Tibial nerve (tissue), 4 donors: ENCODE measurements at regions not wholly inside any gene's neighbourhood (a gene's known extent, or its start where the extent isn't known, plus 50 kb on each side); places are given as distances from the start of the nearest gene placed in this dataset.

ENCODE experiments used
- EP300 ChIP-seq, 2 donors: sonication (generic); formaldehyde crosslinking; IDR thresholded peaks; one replicate each; pipeline ENCODE4 v1.6.1; 2017; ENCODE audit warnings: antibody characterized with exemption in 2 of 2, mild to moderate bottlenecking in 1 of 2
- POLR2A ChIP-seq, 2 donors: fragments of 450-650 bp; IDR thresholded peaks; one replicate each; pipeline ENCODE4 v1.6.1; 2017; ENCODE audit warnings: antibody characterized with exemption in 2 of 2, mild to moderate bottlenecking in 2 of 2, moderate library complexity in 2 of 2
- TF ChIP-seq, protein P1 (sequence below), 5 experiments: fragments of 200-600 bp in 3 of 5; fragments of 450-650 bp in 2 of 5; sonication (generic) in 3 of 5; IDR thresholded peaks; one replicate each; pipeline ENCODE4 v1.5.1; 2016 to 2019; ENCODE audit warnings: antibody characterized with exemption in 5 of 5, mild to moderate bottlenecking in 3 of 5, moderate library complexity in 2 of 5

DNA sequence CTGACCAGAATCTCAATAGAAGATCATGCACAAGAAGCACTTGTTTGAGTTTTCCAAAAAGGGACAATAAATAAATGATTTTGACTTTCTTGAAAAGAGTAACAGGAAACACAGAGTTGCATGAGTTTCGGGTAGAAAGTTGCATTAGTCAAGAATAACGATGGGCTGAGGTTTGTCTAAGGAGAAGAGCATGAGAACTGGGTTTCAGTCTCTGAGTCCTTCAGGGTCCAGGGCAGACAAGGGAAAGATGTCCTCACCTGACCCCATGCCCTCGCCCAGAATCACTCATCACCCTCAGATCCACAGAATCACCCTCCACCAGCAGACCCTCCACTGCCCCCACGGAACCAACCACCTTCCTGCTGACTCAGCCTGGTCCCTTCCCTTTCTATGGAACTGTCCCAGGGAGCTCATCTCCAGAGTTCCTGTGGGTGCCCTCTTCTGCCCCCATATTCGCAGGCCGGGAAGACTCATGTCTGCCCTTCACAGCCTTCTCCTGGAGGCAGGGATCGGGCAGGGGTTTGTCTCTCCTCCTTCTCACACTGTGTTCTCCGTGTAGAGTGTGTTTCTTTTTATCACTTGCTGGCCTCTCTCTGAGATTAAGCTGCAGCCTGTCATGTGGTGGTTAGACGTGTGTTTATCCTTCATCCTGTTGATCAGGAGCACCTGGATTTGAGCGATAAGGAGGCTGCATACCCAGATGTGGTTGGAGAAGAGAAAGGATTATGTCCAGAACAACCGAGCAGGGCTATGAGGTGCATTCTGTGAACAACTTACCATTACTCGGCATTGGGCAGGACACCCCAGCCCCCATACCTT lies 442.6 kb downstream of the MAT2B start:
- TF ChIP-seq POLR2A (IDR thresholded peaks at IDR 0.05) (no peak), EP300 (IDR thresholded peaks at IDR 0.05) (no peak)
- TF ChIP-seq, protein P1, sequence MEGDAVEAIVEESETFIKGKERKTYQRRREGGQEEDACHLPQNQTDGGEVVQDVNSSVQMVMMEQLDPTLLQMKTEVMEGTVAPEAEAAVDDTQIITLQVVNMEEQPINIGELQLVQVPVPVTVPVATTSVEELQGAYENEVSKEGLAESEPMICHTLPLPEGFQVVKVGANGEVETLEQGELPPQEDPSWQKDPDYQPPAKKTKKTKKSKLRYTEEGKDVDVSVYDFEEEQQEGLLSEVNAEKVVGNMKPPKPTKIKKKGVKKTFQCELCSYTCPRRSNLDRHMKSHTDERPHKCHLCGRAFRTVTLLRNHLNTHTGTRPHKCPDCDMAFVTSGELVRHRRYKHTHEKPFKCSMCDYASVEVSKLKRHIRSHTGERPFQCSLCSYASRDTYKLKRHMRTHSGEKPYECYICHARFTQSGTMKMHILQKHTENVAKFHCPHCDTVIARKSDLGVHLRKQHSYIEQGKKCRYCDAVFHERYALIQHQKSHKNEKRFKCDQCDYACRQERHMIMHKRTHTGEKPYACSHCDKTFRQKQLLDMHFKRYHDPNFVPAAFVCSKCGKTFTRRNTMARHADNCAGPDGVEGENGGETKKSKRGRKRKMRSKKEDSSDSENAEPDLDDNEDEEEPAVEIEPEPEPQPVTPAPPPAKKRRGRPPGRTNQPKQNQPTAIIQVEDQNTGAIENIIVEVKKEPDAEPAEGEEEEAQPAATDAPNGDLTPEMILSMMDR (IDR thresholded peaks at IDR 0.05): no peak
